SK-N-SH (cell line): ENCODE measurements at regions not wholly inside any gene's neighbourhood (a gene's known extent, or its start where the extent isn't known, plus 50 kb on each side); places are given as distances from the start of the nearest gene placed in this dataset.

Experiments
- CHD2 ChIP-seq: fragments of 150-350 bp; IDR thresholded peaks from 2 replicates; pipeline ENCODE4 v1.6.1; 2018; ENCODE audit warnings: low read length; ENCODE audit not compliant: partially characterized antibody
- EZH2phosphoT487 ChIP-seq: fragments of 200-600 bp; sonication (generic); IDR thresholded peaks from 2 replicates; pipeline ENCODE4 v1.6.1; 2017; ENCODE audit warnings: low read depth, mixed run types, mild to moderate bottlenecking, antibody characterized with exemption, moderate library complexity, borderline replicate concordance
- NRF1 ChIP-seq: IDR thresholded peaks from 2 replicates; pipeline ENCODE4 v1.6.1; 2012; ENCODE audit warnings: low read depth, mild to moderate bottlenecking, low read length
- RAD21 ChIP-seq: IDR thresholded peaks from 2 replicates; pipeline ENCODE4 v1.6.1; 2012; ENCODE audit warnings: mild to moderate bottlenecking, low read length
- TAF1 ChIP-seq: IDR thresholded peaks from 2 replicates; pipeline ENCODE4 v1.6.1; 2012; ENCODE audit warnings: low read depth, mild to moderate bottlenecking, low read length, moderate library complexity, borderline replicate concordance
- TF ChIP-seq, protein P1 (sequence below): fragments of 200-600 bp; sonication (generic); IDR thresholded peaks from 2 replicates; pipeline ENCODE4 v1.6.1; 2017; ENCODE audit warnings: antibody characterized with exemption, mild to moderate bottlenecking, moderate library complexity
- TF ChIP-seq, protein P2 (sequence below): IDR thresholded peaks from 2 replicates; pipeline ENCODE4 v1.4.0; 2012; ENCODE audit warnings: low read depth, borderline replicate concordance

DNA sequence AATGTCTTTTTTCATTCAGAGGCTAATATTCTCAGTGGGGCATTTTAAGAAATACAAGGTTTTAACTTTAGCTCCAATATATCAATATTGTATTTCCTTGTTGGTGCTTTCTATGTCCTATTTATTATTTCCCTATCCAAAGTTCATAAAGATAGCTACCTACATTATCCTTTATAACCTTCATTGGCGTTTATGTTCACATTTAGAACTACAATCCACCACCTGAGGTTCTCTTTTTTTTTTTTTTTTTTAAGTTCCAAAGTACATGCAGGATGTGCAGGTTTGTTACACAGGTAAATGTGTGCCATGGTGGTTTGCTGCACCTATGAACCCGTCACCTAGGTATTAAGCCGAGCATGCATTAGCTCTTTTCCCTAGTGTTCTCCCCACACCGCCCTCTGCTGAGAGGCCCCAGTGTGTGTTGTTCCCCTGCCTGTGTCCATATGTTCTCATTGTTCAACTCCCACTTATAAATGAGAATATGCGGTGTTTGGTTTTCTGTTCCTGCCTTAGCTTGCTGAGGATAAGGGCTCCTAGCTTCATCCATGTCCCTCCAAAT, 694.6 kb downstream of the SUCLG1 start:
- TF ChIP-seq, protein P1, sequence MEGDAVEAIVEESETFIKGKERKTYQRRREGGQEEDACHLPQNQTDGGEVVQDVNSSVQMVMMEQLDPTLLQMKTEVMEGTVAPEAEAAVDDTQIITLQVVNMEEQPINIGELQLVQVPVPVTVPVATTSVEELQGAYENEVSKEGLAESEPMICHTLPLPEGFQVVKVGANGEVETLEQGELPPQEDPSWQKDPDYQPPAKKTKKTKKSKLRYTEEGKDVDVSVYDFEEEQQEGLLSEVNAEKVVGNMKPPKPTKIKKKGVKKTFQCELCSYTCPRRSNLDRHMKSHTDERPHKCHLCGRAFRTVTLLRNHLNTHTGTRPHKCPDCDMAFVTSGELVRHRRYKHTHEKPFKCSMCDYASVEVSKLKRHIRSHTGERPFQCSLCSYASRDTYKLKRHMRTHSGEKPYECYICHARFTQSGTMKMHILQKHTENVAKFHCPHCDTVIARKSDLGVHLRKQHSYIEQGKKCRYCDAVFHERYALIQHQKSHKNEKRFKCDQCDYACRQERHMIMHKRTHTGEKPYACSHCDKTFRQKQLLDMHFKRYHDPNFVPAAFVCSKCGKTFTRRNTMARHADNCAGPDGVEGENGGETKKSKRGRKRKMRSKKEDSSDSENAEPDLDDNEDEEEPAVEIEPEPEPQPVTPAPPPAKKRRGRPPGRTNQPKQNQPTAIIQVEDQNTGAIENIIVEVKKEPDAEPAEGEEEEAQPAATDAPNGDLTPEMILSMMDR = no peak
- TF ChIP-seq RAD21 = no peak
- TF ChIP-seq TAF1 = no peak
- TF ChIP-seq, protein P2, sequence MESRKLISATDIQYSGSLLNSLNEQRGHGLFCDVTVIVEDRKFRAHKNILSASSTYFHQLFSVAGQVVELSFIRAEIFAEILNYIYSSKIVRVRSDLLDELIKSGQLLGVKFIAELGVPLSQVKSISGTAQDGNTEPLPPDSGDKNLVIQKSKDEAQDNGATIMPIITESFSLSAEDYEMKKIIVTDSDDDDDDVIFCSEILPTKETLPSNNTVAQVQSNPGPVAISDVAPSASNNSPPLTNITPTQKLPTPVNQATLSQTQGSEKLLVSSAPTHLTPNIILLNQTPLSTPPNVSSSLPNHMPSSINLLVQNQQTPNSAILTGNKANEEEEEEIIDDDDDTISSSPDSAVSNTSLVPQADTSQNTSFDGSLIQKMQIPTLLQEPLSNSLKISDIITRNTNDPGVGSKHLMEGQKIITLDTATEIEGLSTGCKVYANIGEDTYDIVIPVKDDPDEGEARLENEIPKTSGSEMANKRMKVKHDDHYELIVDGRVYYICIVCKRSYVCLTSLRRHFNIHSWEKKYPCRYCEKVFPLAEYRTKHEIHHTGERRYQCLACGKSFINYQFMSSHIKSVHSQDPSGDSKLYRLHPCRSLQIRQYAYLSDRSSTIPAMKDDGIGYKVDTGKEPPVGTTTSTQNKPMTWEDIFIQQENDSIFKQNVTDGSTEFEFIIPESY = no peak
- no peak for TF ChIP-seq NRF1
- TF ChIP-seq CHD2 = no peak
- no peak for TF ChIP-seq EZH2phosphoT487
